Trophoblast cell (in vitro differentiated cells and primary cell): ENCODE measurements at regions not wholly inside any gene's neighbourhood (a gene's known extent, or its start where the extent isn't known, plus 50 kb on each side); places are given as distances from the start of the nearest gene placed in this dataset.

ENCODE experiments used
- DNase-seq, 2 donors: peaks; one replicate each; pipeline ENCODE4 v3.0.0-alpha.2; 2016
- H2AFZ ChIP-seq: 2 replicates; pipeline ENCODE4 v1.6.1; 2013; ENCODE audit warnings: low read length, moderate library complexity, mild to moderate bottlenecking; ENCODE audit not compliant: insufficient read depth, poor library complexity
- H2AK5ac ChIP-seq: 2 replicates; pipeline ENCODE4 v1.6.1; 2013; ENCODE audit warnings: mild to moderate bottlenecking, low read length
- H2BK120ac ChIP-seq: 2 replicates; pipeline ENCODE4 v1.6.1; 2013; ENCODE audit warnings: low read length, mild to moderate bottlenecking, moderate library complexity; ENCODE audit not compliant: insufficient read depth, poor library complexity
- H2BK12ac ChIP-seq: 2 replicates; pipeline ENCODE4 v1.6.1; 2013; ENCODE audit warnings: mild to moderate bottlenecking, low read length, moderate library complexity
- H2BK5ac ChIP-seq: 2 replicates; pipeline ENCODE4 v1.6.1; 2013; ENCODE audit warnings: low read length, low read depth, moderate library complexity, mild to moderate bottlenecking; ENCODE audit not compliant: poor library complexity
- H3K14ac ChIP-seq: 2 replicates; pipeline ENCODE4 v1.6.1; 2013; ENCODE audit warnings: mild to moderate bottlenecking, low read length
- H3K18ac ChIP-seq: 2 replicates; pipeline ENCODE4 v1.6.1; 2013; ENCODE audit warnings: mild to moderate bottlenecking, low read length
- H3K23ac ChIP-seq: 2 replicates; pipeline ENCODE4 v1.6.1; 2013; ENCODE audit warnings: low read length
- H3K27ac ChIP-seq: 2 replicates; pipeline ENCODE4 v1.5.1; 2013; ENCODE audit warnings: low read depth, mild to moderate bottlenecking, inconsistent platforms, low read length, moderate library complexity
- H3K27me3 ChIP-seq: 2 replicates; pipeline ENCODE4 v1.6.1; 2013; ENCODE audit warnings: inconsistent platforms, mild to moderate bottlenecking, low read length, moderate library complexity; ENCODE audit not compliant: insufficient read depth
- H3K36me3 ChIP-seq, 2 experiments: 1 replicate in 1 of 2; 2 replicates in 1 of 2; pipeline ENCODE4 v1.6.1; 2013; ENCODE audit warnings: low read length in 2 of 2, mild to moderate bottlenecking in 2 of 2, moderate library complexity in 1 of 2; ENCODE audit not compliant: insufficient read depth in 2 of 2, control insufficient read depth in 1 of 2
- H3K4ac ChIP-seq: 2 replicates; pipeline ENCODE4 v1.6.1; 2013; ENCODE audit warnings: low read depth, mild to moderate bottlenecking, low read length, moderate library complexity
- H3K4me1 ChIP-seq, 2 experiments: 1 replicate in 1 of 2; 2 replicates in 1 of 2; pipeline ENCODE4 v1.6.1; 2013; ENCODE audit warnings: low read length in 2 of 2, mild to moderate bottlenecking in 2 of 2, moderate library complexity in 1 of 2; ENCODE audit not compliant: insufficient read depth in 2 of 2, control insufficient read depth in 1 of 2
- H3K4me2 ChIP-seq: 2 replicates; pipeline ENCODE4 v1.6.1; 2013; ENCODE audit warnings: inconsistent platforms, mild to moderate bottlenecking, low read length, moderate library complexity
- H3K4me3 ChIP-seq: 2 replicates; pipeline ENCODE4 v1.5.1; 2013; ENCODE audit warnings: mild to moderate bottlenecking, low read depth, low read length, inconsistent platforms
- H3K79me1 ChIP-seq: one replicate; pipeline ENCODE4 v1.6.1; 2013; ENCODE audit warnings: low read length
- H3K79me2 ChIP-seq: 2 replicates; pipeline ENCODE4 v1.6.1; 2013; ENCODE audit warnings: low read length, mild to moderate bottlenecking; ENCODE audit not compliant: control insufficient read depth, insufficient read depth, poor library complexity
- H3K9ac ChIP-seq: 2 replicates; pipeline ENCODE4 v1.6.1; 2013; ENCODE audit warnings: mild to moderate bottlenecking, low read length
- H3K9me3 ChIP-seq: 2 replicates; pipeline ENCODE4 v1.6.1; 2013; ENCODE audit warnings: low read depth, mild to moderate bottlenecking, control low read depth, inconsistent platforms, low read length; ENCODE audit not compliant: insufficient read depth
- H4K12ac ChIP-seq: 2 replicates; pipeline ENCODE4 v1.6.1; 2013; ENCODE audit warnings: low read depth, mild to moderate bottlenecking, low read length, moderate library complexity
- H4K8ac ChIP-seq: 2 replicates; pipeline ENCODE4 v1.6.1; 2013; ENCODE audit warnings: low read depth, mild to moderate bottlenecking, low read length, moderate library complexity
- H4K91ac ChIP-seq: one replicate; pipeline ENCODE4 v1.6.1; 2013; ENCODE audit warnings: low read depth, mild to moderate bottlenecking, low read length, moderate library complexity
- WGBS: extraction: QIAGEN DNeasy Blood & Tissue Kit; methylation state at CpG from one replicate; pipeline ENCODE4 v1.1.7; 2013; ENCODE audit warnings: missing lambda C conversion rate; ENCODE audit not compliant: insufficient read length, insufficient coverage; ENCODE audit errors: extremely low coverage; 5-methylcytosine and 5-hydroxymethylcytosine counted together

GRCh38 chr6:189676-190075, 102.6 kb upstream of the DUSP22 start:
- Histone ChIP-seq H3K27ac (no peak overlapping the region), H2BK12ac (no peak overlapping the region), H3K79me2 (no peaks in the 10 kb centered on the region), H3K9ac (no peak overlapping the region), H2AK5ac (no peak overlapping the region), H2AFZ (no peak overlapping the region), H3K4me1 (peaks cover 3 to 6% of the 10 kb centered on the region in 2 experiments), H4K91ac (no peak overlapping the region), H3K23ac (no peak overlapping the region), H4K8ac (no peak overlapping the region), H2BK5ac (no peak overlapping the region), H3K79me1 (no peaks in the 10 kb centered on the region), H2BK120ac (no peak overlapping the region), H3K18ac (no peak overlapping the region), H3K4me3 (no peak overlapping the region), H4K12ac (no peak overlapping the region), H3K27me3 (no peaks in the 10 kb centered on the region), H3K4me2 (no peak overlapping the region), H3K9me3 (no peaks in the 10 kb centered on the region), H3K36me3 (no peaks in the 10 kb centered on the region), H3K14ac (no peak overlapping the region), H3K4ac (no peak overlapping the region)
- WGBS, result no CpG with 5 or more reads among the region's 8 CpGs
- no peak for DNase-seq

GRCh38 chr6:190596-191395, 101.5 kb upstream of the DUSP22 start:
- Histone ChIP-seq H4K91ac (no peak overlapping the region), H3K27me3 (no peaks in the 10 kb centered on the region), H3K4me1 (peaks cover 3 to 6% of the 10 kb centered on the region in 2 experiments), H4K8ac (no peak overlapping the region), H3K23ac (no peak overlapping the region), H2AK5ac (no peak overlapping the region), H2BK5ac (no peak overlapping the region), H3K9me3 (no peaks in the 10 kb centered on the region), H3K4me2 (no peak overlapping the region), H3K4me3 (no peak overlapping the region), H3K18ac (no peak overlapping the region), H3K79me1 (no peaks in the 10 kb centered on the region), H3K79me2 (no peaks in the 10 kb centered on the region), H2BK120ac (no peak overlapping the region), H3K27ac (no peak overlapping the region), H3K36me3 (no peaks in the 10 kb centered on the region), H4K12ac (no peak overlapping the region), H3K4ac (no peak overlapping the region), H3K9ac (no peak overlapping the region), H2BK12ac (no peak overlapping the region), H3K14ac (no peak overlapping the region), H2AFZ (no peak overlapping the region)
- peak in 1 of 2 donors; percentile 7 for DNase-seq
- no CpG with 5 or more reads among the region's 11 CpGs for WGBS

GRCh38 chr6:191487-192312, 100.6 kb upstream of the DUSP22 start:
- no peaks in the 10 kb centered on the region for H3K36me3 ChIP-seq
- no CpG with 5 or more reads among the region's 11 CpGs for WGBS
- H3K4me2 ChIP-seq, result no peak overlapping the region
- no peak overlapping the region for H3K4me3 ChIP-seq
- peaks cover under 1 to 3% of the 10 kb centered on the region in 2 experiments for H3K4me1 ChIP-seq
- H3K14ac ChIP-seq, result no peak overlapping the region
- no peak overlapping the region for H3K4ac ChIP-seq
- no peak for DNase-seq
- H2AFZ ChIP-seq, result no peak overlapping the region
- no peak overlapping the region for H2AK5ac ChIP-seq
- H3K27me3 ChIP-seq, result no peaks in the 10 kb centered on the region
- H2BK5ac ChIP-seq, result no peak overlapping the region
- no peak overlapping the region for H3K18ac ChIP-seq
- H2BK120ac ChIP-seq, result no peak overlapping the region
- no peak overlapping the region for H4K12ac ChIP-seq
- H4K91ac ChIP-seq, result no peak overlapping the region
- no peaks in the 10 kb centered on the region for H3K79me2 ChIP-seq
- no peak overlapping the region for H4K8ac ChIP-seq
- no peak overlapping the region for H2BK12ac ChIP-seq
- H3K23ac ChIP-seq, result no peak overlapping the region
- no peaks in the 10 kb centered on the region for H3K79me1 ChIP-seq
- H3K27ac ChIP-seq, result no peak overlapping the region
- no peak overlapping the region for H3K9ac ChIP-seq
- H3K9me3 ChIP-seq, result no peaks in the 10 kb centered on the region

GRCh38 chr6:192313-192664, 100.0 kb upstream of the DUSP22 start:
- Histone ChIP-seq H4K8ac (no peak overlapping the region), H3K9ac (no peak overlapping the region), H3K27me3 (no peaks in the 10 kb centered on the region), H2AK5ac (no peak overlapping the region), H3K23ac (no peak overlapping the region), H4K91ac (no peak overlapping the region), H3K27ac (no peak overlapping the region), H2BK12ac (no peak overlapping the region), H3K4me3 (no peak overlapping the region), H2BK120ac (no peak overlapping the region), H3K36me3 (no peaks in the 10 kb centered on the region), H2AFZ (no peak overlapping the region), H4K12ac (no peak overlapping the region), H3K79me2 (no peaks in the 10 kb centered on the region), H3K4me2 (no peak overlapping the region), H3K9me3 (no peaks in the 10 kb centered on the region), H3K4ac (no peak overlapping the region), H3K79me1 (no peaks in the 10 kb centered on the region), H3K14ac (no peak overlapping the region), H3K18ac (no peak overlapping the region), H2BK5ac (no peak overlapping the region), H3K4me1 (peaks cover 0 to 3% of the 10 kb centered on the region in 2 experiments)
- DNase-seq, result no peak
- no CpG with 5 or more reads among the region's 9 CpGs for WGBS
